HCT116 (cell line): ENCODE measurements at regions not wholly inside any gene's neighbourhood (a gene's known extent, or its start where the extent isn't known, plus 50 kb on each side); places are given as distances from the start of the nearest gene placed in this dataset.

Experiments used
- ATAC-seq: fragments of 200-7000 bp; cut with Tn5 transposase; 2 replicates; pipeline ENCODE4 v1.9.1; 2020; ENCODE audit warnings: mild to moderate bottlenecking, moderate library complexity
- BruUV-seq: library from RNA; stranded (reverse); fragments of 400-500 nt; replicated peaks from 2 replicates; lab custom pipeline; 2021; lab: Mats Ljungman, UMichigan
- CTCF ChIA-PET: fragments of 300-600 bp; sonication (Branson Sonifier 250); formaldehyde crosslinking; loops from one replicate; lab custom pipeline; 2021; ENCODE audit warnings: antibody characterized with exemption; lab: Charles Lee
- POLR2A ChIA-PET: fragments of 300-600, 350-600 bp; sonication (Branson Sonifier 250); formaldehyde crosslinking; loops from one replicate; lab custom pipeline; 2021; ENCODE audit warnings: antibody characterized with exemption; lab: Charles Lee
- RAD21 ChIA-PET, 2 experiments: fragments of 300-600 bp; sonication (Branson Sonifier 250); formaldehyde crosslinking; loops; one replicate each; lab custom pipeline; 2023; ENCODE audit warnings: low total read pairs in 2 of 2; ENCODE audit not compliant: uncharacterized antibody in 2 of 2, unreplicated experiment in 2 of 2, low non-redundant PET in 1 of 2; lab: Charles Lee
- DNase-seq: peaks from one replicate; pipeline ENCODE4 v3.0.0-alpha.2; 2010; ENCODE audit warnings: low read depth, low spot score
- H2AFZ ChIP-seq: fragments of 200-600 bp; shearing (Covaris generic), sonication (generic); 2 replicates; pipeline ENCODE4 v1.6.1; 2017; ENCODE audit warnings: low read depth, mixed run types, mixed read lengths, antibody characterized with exemption, low read length; ENCODE audit not compliant: poor library complexity, severe bottlenecking
- H3K27ac ChIP-seq: 2 replicates; pipeline ENCODE4 v1.5.1; 2012; ENCODE audit warnings: low read depth, low read length
- H3K27me3 ChIP-seq: fragments of 200-600 bp; sonication (generic); 2 replicates; pipeline ENCODE4 v1.6.1; 2016; ENCODE audit warnings: mixed run types, low read length, mixed read lengths; ENCODE audit not compliant: insufficient read depth
- H3K36me3 ChIP-seq, 2 experiments: fragments of 200-500 bp in 1 of 2; fragments of 200-600 bp in 1 of 2; sonication (Bioruptor generic) in 1 of 2; sonication (generic) in 1 of 2; 2 replicates each; pipeline versions ENCODE4 v1.5.1 to v1.6.1; 2014 to 2016; ENCODE audit warnings: low read length in 2 of 2, inconsistent platforms in 1 of 2, mixed read lengths in 1 of 2, mixed run types in 1 of 2; ENCODE audit not compliant: insufficient read depth in 2 of 2, control insufficient read depth in 1 of 2
- H3K4me1 ChIP-seq, 2 experiments: fragments of 200-600 bp in 1 of 2; sonication (generic) in 1 of 2; 2 replicates each; pipeline versions ENCODE4 v1.5.1 to v1.6.1; 2012 to 2017; ENCODE audit warnings: low read length in 2 of 2, inconsistent platforms in 1 of 2, mild to moderate bottlenecking in 1 of 2, mixed read lengths in 1 of 2, mixed run types in 1 of 2, moderate library complexity in 1 of 2; ENCODE audit not compliant: insufficient read depth in 2 of 2, control insufficient read depth in 1 of 2
- H3K4me2 ChIP-seq: fragments of 200-600 bp; sonication (generic); 2 replicates; pipeline ENCODE4 v1.6.1; 2017; ENCODE audit warnings: mixed run types, low read length, mixed read lengths
- H3K4me3 ChIP-seq, 2 experiments: fragments of 200-600 bp in 1 of 2; sonication (generic) in 1 of 2; replicated peaks in 1 of 2; 2 replicates each; pipeline ENCODE4 v1.5.1; 2011 to 2016; ENCODE audit warnings: low read length in 2 of 2, control low read depth in 1 of 2, low read depth in 1 of 2, mild to moderate bottlenecking in 1 of 2, mixed read lengths in 1 of 2, mixed run types in 1 of 2
- H3K79me2 ChIP-seq: fragments of 200-600 bp; sonication (generic); 2 replicates; pipeline ENCODE4 v1.6.1; 2017; ENCODE audit warnings: mild to moderate bottlenecking, mixed run types, low read length, moderate library complexity, mixed read lengths; ENCODE audit not compliant: insufficient read depth
- H3K9ac ChIP-seq: fragments of 200-600 bp; sonication (generic); 2 replicates; pipeline ENCODE4 v1.6.1; 2016; ENCODE audit warnings: low read length, mixed read lengths
- H3K9me2 ChIP-seq: fragments of 200-600 bp; sonication (generic), shearing (Covaris generic); 2 replicates; pipeline ENCODE4 v1.6.1; 2017; ENCODE audit warnings: mixed run types, mild to moderate bottlenecking, moderate library complexity; ENCODE audit not compliant: insufficient read depth
- H3K9me3 ChIP-seq, 2 experiments: fragments of 200-500 bp in 1 of 2; fragments of 200-600 bp in 1 of 2; sonication (Bioruptor generic) in 1 of 2; sonication (generic) in 1 of 2; 2 replicates each; pipeline ENCODE4 v1.6.1; 2014 to 2017; ENCODE audit warnings: low read length in 2 of 2, mixed read lengths in 2 of 2, inconsistent platforms in 1 of 2, low read depth in 1 of 2, mild to moderate bottlenecking in 1 of 2, mixed run types in 1 of 2, moderate library complexity in 1 of 2; ENCODE audit not compliant: control insufficient read depth in 1 of 2, insufficient read depth in 1 of 2
- H4K20me1 ChIP-seq: fragments of 200-600 bp; sonication (generic), shearing (Covaris generic); 2 replicates; pipeline ENCODE4 v1.6.1; 2017; ENCODE audit warnings: mixed run types, mild to moderate bottlenecking, moderate library complexity; ENCODE audit not compliant: insufficient read depth
- CBX3 ChIP-seq: IDR thresholded peaks from 2 replicates; pipeline ENCODE4 v1.6.1; 2012; ENCODE audit warnings: low read depth
- CEBPB ChIP-seq: IDR thresholded peaks from 2 replicates; pipeline ENCODE4 v1.6.1; 2012; ENCODE audit warnings: low read depth
- CTCF ChIP-seq, 3 experiments: fragments of 200-600 bp in 1 of 3; sonication (generic) in 1 of 3; IDR thresholded peaks in 2 of 3; conservative IDR thresholded peaks in 1 of 3; 2 replicates each; pipeline ENCODE4 v1.5.1; 2012 to 2017; ENCODE audit warnings: low read depth in 2 of 3, low read length in 2 of 3, antibody characterized with exemption in 1 of 3, borderline replicate concordance in 1 of 3, control low read depth in 1 of 3, mild to moderate bottlenecking in 1 of 3, mixed read lengths in 1 of 3, mixed run types in 1 of 3, moderate library complexity in 1 of 3; ENCODE audit not compliant: insufficient read depth in 1 of 3
- ELF1 ChIP-seq: IDR thresholded peaks from 2 replicates; pipeline ENCODE4 v1.6.1; 2012; ENCODE audit warnings: low read depth, borderline replicate concordance
- EZH2phosphoT487 ChIP-seq: fragments of 200-600 bp; IDR thresholded peaks from 2 replicates; pipeline ENCODE4 v1.6.1; 2018; ENCODE audit warnings: antibody characterized with exemption, borderline replicate concordance
- MAX ChIP-seq: IDR thresholded peaks from 2 replicates; pipeline ENCODE4 v1.6.1; 2012
- POLR2A ChIP-seq: IDR thresholded peaks from 2 replicates; pipeline ENCODE4 v1.7.0; 2011; ENCODE audit warnings: borderline replicate concordance; ENCODE audit not compliant: insufficient read depth, insufficient read length; ENCODE audit errors: extremely low read depth
- POLR2AphosphoS5 ChIP-seq: IDR thresholded peaks from 2 replicates; pipeline ENCODE4 v1.6.1; 2011; ENCODE audit warnings: mild to moderate bottlenecking, low read depth, low read length, moderate library complexity
- SIN3A ChIP-seq: IDR thresholded peaks from 2 replicates; pipeline ENCODE4 v1.6.1; 2012; ENCODE audit warnings: low read depth
- SP1 ChIP-seq: IDR thresholded peaks from 2 replicates; pipeline ENCODE4 v1.6.1; 2012; ENCODE audit warnings: low read depth
- TCF7L2 ChIP-seq: IDR thresholded peaks from 2 replicates; pipeline ENCODE4 v1.7.0; 2011; ENCODE audit warnings: borderline replicate concordance, inconsistent platforms; ENCODE audit not compliant: insufficient read depth, insufficient read length; ENCODE audit errors: extremely low read depth
- ZNF274 ChIP-seq: fragments of 200-500 bp; sonication (Bioruptor generic); IDR thresholded peaks from 2 replicates; pipeline ENCODE4 v1.6.1; 2014; ENCODE audit warnings: mild to moderate bottlenecking, low read depth, low read length, inconsistent platforms
- intact Hi-C: fragments of 100-400 bp; cut with micrococcal nuclease; formaldehyde crosslinking; loops from 2 replicates; pipeline ENCODE4 v1.10.0; 2022

- H3K4me3 ChIP-seq: no peak overlapping the region
- no peaks in the 10 kb centered on the region for H3K27me3 ChIP-seq
- DNase-seq (no peak), ATAC-seq (no peak)
- intact Hi-C loops: no loop called here
- H3K79me2 ChIP-seq: no peaks in the 10 kb centered on the region
- no peaks in the 10 kb centered on the region for H3K9me3 ChIP-seq
- no peaks in the 10 kb centered on the region for H3K36me3 ChIP-seq
- ChIA-PET RAD21 (no interaction called here), CTCF (no interaction called here), POLR2A (no interaction called here)
- H4K20me1 ChIP-seq: no peaks in the 10 kb centered on the region
- no peak overlapping the region for H3K27ac ChIP-seq
- no peak overlapping the region for H2AFZ ChIP-seq
- H3K9me2 ChIP-seq: no peaks in the 10 kb centered on the region
- no peak for TF ChIP-seq CTCF (IDR thresholded peaks at IDR 0.05 in 2 of 3, conservative IDR thresholded peaks at IDR 0.05 in 1 of 3; ENCODE audit: borderline replicate concordance in 1 of 3, insufficient read depth in 1 of 3, low read depth in 2 of 3, low read length in 2 of 3)
- TF ChIP-seq CBX3: no peak
- no peak for TF ChIP-seq MAX
- no peak for TF ChIP-seq SIN3A
- TF ChIP-seq POLR2A: no peak
- TF ChIP-seq TCF7L2: no peak
- no peak for TF ChIP-seq SP1
- no peak for TF ChIP-seq ZNF274
- no peak for TF ChIP-seq POLR2AphosphoS5
- TF ChIP-seq EZH2phosphoT487: no peak
- TF ChIP-seq ELF1: no peak
- TF ChIP-seq CEBPB: no peak
- no peak overlapping the region for H3K4me2 ChIP-seq
- no peaks in the 10 kb centered on the region for H3K4me1 ChIP-seq
- BruUV-seq: no TSS peak
- H3K9ac ChIP-seq: no peak overlapping the region
Measured at GRCh38 chr21:38668067-38668466, 137.7 kb upstream of the ETS2 start.
